ENCODE measurements at regions not wholly inside any gene's neighbourhood (a gene's known extent, or its start where the extent isn't known, plus 50 kb on each side); places are given as distances from the start of the nearest gene placed in this dataset.

DNA sequence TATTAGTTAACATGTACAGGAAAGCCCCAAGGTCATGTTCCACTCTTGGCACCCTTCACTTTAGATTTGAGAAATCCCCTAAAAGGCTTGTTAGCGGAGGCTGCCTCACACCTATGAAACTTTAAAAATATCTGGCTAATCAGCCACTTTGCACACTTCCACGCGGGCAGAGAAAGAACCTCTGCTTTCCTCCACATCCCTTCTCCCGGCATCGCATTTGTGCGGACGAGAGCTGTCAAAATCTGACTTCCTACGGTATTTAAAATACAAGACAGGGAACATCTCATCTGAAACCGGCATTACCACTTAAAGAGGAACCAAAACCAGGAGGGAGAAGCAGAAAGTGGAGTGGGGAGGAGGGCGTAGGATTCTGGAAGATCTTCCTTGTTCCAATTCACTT, 422.3 kb downstream of the TMEM114 start:
- H3K27ac ChIP-seq = no peak overlapping the region
- TF ChIP-seq, protein P1, sequence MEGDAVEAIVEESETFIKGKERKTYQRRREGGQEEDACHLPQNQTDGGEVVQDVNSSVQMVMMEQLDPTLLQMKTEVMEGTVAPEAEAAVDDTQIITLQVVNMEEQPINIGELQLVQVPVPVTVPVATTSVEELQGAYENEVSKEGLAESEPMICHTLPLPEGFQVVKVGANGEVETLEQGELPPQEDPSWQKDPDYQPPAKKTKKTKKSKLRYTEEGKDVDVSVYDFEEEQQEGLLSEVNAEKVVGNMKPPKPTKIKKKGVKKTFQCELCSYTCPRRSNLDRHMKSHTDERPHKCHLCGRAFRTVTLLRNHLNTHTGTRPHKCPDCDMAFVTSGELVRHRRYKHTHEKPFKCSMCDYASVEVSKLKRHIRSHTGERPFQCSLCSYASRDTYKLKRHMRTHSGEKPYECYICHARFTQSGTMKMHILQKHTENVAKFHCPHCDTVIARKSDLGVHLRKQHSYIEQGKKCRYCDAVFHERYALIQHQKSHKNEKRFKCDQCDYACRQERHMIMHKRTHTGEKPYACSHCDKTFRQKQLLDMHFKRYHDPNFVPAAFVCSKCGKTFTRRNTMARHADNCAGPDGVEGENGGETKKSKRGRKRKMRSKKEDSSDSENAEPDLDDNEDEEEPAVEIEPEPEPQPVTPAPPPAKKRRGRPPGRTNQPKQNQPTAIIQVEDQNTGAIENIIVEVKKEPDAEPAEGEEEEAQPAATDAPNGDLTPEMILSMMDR (conservative IDR thresholded peaks at IDR 0.05) = no peak

DNA sequence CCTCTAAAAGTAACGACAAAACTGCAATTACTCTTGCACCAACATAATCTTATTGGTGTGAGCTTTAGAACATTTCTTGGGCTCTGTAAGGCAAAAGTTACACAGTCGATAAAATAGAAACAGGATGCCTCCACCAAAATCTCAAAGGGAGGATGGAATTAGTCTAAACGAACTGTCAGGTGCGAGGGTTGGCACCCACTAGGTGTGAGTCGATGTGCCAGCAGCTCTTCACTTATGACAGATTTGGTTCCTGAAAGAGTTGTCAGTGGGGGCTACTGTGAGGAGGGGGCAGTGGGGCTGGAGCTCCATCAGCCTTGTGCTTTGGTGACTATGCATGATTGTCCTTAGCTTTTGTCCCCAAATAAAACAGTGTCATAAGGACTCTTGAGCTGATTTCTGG, 422.9 kb downstream of the TMEM114 start:
- no peak overlapping the region for H3K27ac ChIP-seq
- TF ChIP-seq, protein P1 (conservative IDR thresholded peaks at IDR 0.05) = no peak

DNA sequence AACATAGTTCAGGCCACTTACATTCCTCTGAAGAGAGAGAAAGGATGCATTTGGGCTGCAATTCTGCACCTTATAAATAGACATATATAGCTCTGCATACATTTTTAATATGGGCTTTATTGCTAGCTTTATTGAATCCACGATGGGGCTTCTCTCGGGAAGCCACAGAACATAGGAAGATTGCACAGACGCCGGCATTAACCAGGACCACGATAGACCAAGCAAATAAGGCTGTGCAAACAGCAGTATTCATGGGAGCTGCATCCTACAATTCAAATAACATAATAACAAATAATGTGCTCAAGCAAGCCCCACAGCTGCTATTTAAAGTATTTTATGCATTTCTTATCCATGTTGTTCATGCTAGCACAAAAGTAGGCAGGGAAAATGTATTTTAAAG, 432.3 kb downstream of the TMEM114 start:
- TF ChIP-seq, protein P1 (conservative IDR thresholded peaks at IDR 0.05) = no peak
- no peak overlapping the region for H3K27ac ChIP-seq

DNA sequence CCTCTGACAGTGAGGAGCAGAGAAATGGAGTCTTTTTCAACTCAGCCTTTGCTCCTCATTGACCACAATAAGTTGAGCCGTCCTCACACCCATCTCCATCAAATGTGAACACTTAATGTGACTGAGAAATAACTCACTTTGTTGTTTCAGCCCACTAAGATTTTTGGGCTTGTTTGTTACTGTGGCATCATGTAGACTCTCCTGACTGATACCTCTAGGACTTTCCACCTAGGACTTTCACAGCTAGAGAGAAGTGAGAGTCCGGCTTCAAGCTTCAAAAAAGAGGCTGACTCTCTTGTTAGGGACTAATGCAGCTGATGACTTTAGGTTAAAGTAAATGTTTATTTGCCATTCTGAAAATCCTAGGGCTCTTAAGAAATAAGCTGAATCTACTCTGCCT, 435.0 kb downstream of the TMEM114 start:
- TF ChIP-seq, protein P1 (conservative IDR thresholded peaks at IDR 0.05) = no peak
- no peak overlapping the region for H3K27ac ChIP-seq

DNA sequence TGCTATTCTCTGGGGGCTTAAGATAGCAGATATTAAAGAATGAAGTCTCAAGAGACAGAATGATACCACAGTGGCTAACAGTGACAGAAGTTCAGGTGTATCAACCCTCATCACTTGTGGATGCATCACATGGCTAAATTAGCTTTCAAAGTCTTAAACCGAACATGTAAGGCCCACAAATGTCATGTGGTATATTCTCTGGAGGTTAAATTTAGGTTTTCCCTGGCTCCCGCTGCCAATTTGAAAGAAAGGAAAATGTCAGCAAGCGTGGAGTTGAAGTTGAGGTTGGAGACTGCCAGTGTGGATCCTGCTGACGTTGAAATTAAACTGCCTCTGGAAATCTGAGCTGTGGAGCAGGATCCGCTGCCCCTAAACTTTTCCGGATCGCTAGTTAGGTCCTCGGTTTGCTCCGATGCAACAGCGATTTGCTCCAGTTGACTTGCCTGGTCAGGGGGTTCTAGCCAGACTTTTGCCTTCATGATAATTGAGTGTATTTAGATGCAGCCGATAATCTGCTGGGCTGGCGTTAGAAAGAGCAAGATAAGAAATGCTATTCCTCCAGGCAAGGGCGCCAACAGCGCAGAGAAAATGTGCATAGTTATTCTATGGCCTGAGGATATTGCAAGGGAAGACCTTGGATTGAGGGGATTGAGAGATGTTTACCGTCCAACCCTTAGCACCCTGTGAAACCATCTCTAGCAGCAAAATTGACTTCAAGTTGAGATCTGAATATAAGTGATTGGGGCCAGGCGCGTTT, 443.9 kb downstream of the TMEM114 start:
- TF ChIP-seq, protein P1 (conservative IDR thresholded peaks at IDR 0.05) = no peak

DNA sequence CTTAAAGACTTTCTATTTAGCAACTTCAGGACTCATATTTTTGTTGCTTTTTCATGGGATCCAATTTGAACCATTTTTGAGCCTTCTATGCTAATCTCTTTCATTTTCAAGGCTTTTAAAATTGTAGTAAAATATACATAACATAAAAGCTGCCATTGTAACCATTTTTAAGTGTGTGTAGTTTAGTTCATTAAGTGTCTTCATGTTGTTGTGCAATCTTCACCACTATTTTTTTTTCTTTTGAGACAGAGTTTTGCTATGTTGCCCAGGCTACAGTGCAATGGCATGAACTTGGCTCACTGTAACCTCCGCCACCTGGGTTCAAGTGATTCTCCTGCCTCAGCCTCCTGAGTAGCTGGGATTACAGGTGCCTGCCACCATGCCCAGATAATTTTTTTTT, 451.6 kb downstream of the TMEM114 start:
- TF ChIP-seq, protein P1 (conservative IDR thresholded peaks at IDR 0.05) = no peak
- no peak overlapping the region for H3K27ac ChIP-seq

More for the DNA sequence above, 443.9 kb downstream of the TMEM114 start:
- no peak overlapping the region for H3K27ac ChIP-seq

DNA sequence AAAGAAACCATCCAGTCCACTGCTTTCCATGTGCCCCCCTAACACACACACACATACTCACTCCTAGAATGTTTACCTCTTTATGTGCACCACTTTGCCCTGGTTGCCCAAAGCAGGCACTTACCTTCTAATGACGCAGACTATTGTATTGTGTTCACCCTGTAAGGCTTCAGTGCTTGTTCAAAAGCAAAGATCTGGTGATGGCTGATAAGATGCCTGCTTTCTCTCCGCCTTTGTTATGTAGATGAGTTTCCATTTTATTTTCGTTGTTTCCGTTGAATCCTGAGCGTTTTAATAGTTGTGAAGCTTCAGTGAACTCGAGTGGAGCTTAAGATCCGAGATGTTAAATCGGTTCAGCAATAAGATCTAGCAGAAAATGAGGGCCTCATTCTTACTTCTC, 452.7 kb downstream of the TMEM114 start:
- no peak overlapping the region for H3K27ac ChIP-seq
- TF ChIP-seq, protein P1 (conservative IDR thresholded peaks at IDR 0.05) = no peak
